Body of pancreas (tissue), 4 donors: ENCODE measurements at regions not wholly inside any gene's neighbourhood (a gene's known extent, or its start where the extent isn't known, plus 50 kb on each side); places are given as distances from the start of the nearest gene placed in this dataset.

Experiments
- POLR2A ChIP-seq, 3 donors: fragments of 450-650 bp; IDR thresholded peaks; one replicate each; pipeline ENCODE4 v1.6.1; 2016; ENCODE audit warnings: antibody characterized with exemption in 3 of 3, mild to moderate bottlenecking in 2 of 3
- TF ChIP-seq, protein P1 (sequence below), 7 experiments: fragments of 450-650 bp in 4 of 7; fragments of 200-600 bp in 3 of 7; sonication (generic) in 3 of 7; IDR thresholded peaks; one replicate each; pipeline ENCODE4 v1.5.1; 2016 to 2019; ENCODE audit warnings: antibody characterized with exemption in 7 of 7

DNA sequence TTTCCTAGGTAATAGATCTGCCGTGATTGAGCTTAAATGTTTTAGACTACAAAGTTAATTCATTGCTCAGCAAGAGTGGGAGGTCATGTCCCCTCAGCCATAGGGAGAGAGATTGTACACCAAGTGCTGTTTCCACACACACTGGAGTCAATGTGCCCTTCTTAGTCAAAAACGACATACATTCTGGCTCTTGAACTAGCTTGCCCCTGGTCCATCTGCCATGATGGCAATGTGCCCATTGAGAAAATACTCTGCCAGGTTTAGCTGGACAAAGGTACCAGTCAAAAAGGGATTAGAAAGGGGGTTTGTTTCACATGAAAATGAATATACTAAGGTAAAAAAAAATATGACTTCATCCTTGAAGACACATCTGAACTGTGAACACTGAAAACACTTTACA, 377.1 kb upstream of the ADGRL3 start:
- TF ChIP-seq, protein P1, sequence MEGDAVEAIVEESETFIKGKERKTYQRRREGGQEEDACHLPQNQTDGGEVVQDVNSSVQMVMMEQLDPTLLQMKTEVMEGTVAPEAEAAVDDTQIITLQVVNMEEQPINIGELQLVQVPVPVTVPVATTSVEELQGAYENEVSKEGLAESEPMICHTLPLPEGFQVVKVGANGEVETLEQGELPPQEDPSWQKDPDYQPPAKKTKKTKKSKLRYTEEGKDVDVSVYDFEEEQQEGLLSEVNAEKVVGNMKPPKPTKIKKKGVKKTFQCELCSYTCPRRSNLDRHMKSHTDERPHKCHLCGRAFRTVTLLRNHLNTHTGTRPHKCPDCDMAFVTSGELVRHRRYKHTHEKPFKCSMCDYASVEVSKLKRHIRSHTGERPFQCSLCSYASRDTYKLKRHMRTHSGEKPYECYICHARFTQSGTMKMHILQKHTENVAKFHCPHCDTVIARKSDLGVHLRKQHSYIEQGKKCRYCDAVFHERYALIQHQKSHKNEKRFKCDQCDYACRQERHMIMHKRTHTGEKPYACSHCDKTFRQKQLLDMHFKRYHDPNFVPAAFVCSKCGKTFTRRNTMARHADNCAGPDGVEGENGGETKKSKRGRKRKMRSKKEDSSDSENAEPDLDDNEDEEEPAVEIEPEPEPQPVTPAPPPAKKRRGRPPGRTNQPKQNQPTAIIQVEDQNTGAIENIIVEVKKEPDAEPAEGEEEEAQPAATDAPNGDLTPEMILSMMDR (IDR thresholded peaks at IDR 0.05) = no peak
- no peak for TF ChIP-seq POLR2A (IDR thresholded peaks at IDR 0.05)
